Endodermal cell (in vitro differentiated cells): ENCODE measurements at regions not wholly inside any gene's neighbourhood (a gene's known extent, or its start where the extent isn't known, plus 50 kb on each side); places are given as distances from the start of the nearest gene placed in this dataset.
"Not testable (repeated sequence)": the region's sequence is repeated elsewhere in the genome, so short reads cannot be mapped to it uniquely, and the experiment has no call there.

Experiments
- DNase-seq: peaks from one replicate; pipeline ENCODE4 v3.0.0-alpha.2; 2017
- H3K27ac ChIP-seq: 2 replicates; pipeline ENCODE4 v1.5.1; 2013; ENCODE audit warnings: mild to moderate bottlenecking, low read depth, low read length, moderate library complexity
- H3K27me3 ChIP-seq: 2 replicates; pipeline ENCODE4 v1.6.1; 2013; ENCODE audit warnings: mild to moderate bottlenecking, low read length, moderate library complexity; ENCODE audit not compliant: insufficient read depth, control insufficient read depth, poor library complexity, severe bottlenecking
- H3K36me3 ChIP-seq: 2 replicates; pipeline ENCODE4 v1.7.0; 2013; ENCODE audit warnings: mild to moderate bottlenecking, low read length, moderate library complexity; ENCODE audit not compliant: control insufficient read depth, insufficient read depth
- H3K4me1 ChIP-seq: one replicate; pipeline ENCODE4 v1.7.0; 2013; ENCODE audit warnings: low read length; ENCODE audit not compliant: control insufficient read depth, insufficient read depth
- H3K4me3 ChIP-seq: 2 replicates; pipeline ENCODE4 v1.5.1; 2013; ENCODE audit warnings: mild to moderate bottlenecking, low read length, moderate library complexity
- H3K9ac ChIP-seq: 2 replicates; pipeline ENCODE4 v1.6.1; 2013; ENCODE audit warnings: mild to moderate bottlenecking, low read length, moderate library complexity; ENCODE audit not compliant: poor library complexity, severe bottlenecking; ENCODE audit errors: extremely low read depth
- H3K9me3 ChIP-seq: 2 replicates; pipeline ENCODE4 v1.6.1; 2013; ENCODE audit warnings: mild to moderate bottlenecking, low read length, moderate library complexity; ENCODE audit not compliant: control insufficient read depth
- H3K27ac Mint-ChIP-seq: 2 replicates; pipeline ENCODE4 v1.8.0; 2020; ENCODE audit warnings: mixed read lengths
- H3K27me3 Mint-ChIP-seq: 2 replicates; pipeline ENCODE4 v1.8.0; 2021; ENCODE audit warnings: mild to moderate bottlenecking, mixed read lengths; ENCODE audit not compliant: insufficient read depth
- H3K36me3 Mint-ChIP-seq: 2 replicates; pipeline ENCODE4 v1.8.0; 2020; ENCODE audit warnings: low read depth, mixed read lengths
- H3K4me1 Mint-ChIP-seq: 2 replicates; pipeline ENCODE4 v1.8.0; 2020; ENCODE audit warnings: mixed read lengths
- H3K4me3 Mint-ChIP-seq: 2 replicates; pipeline ENCODE4 v1.8.0; 2020; ENCODE audit warnings: mild to moderate bottlenecking, moderate library complexity, mixed read lengths
- H3K9me3 Mint-ChIP-seq: 2 replicates; pipeline ENCODE4 v1.8.0; 2020; ENCODE audit warnings: mild to moderate bottlenecking, mixed read lengths
- WGBS, 2 experiments: methylation state at CpG; one replicate each; pipeline versions ENCODE4 v1.1.5 to v1.1.7; 2013; ENCODE audit warnings: missing lambda C conversion rate in 2 of 2, mixed read lengths in 1 of 2; ENCODE audit not compliant: insufficient coverage in 1 of 2, insufficient read length in 1 of 2; 5-methylcytosine and 5-hydroxymethylcytosine counted together

- not testable (repeated sequence) for H3K36me3 ChIP-seq, H3K36me3 Mint-ChIP-seq, H3K9me3 Mint-ChIP-seq, H3K4me3 ChIP-seq, H3K9me3 ChIP-seq, H3K27ac ChIP-seq, H3K4me1 Mint-ChIP-seq, H3K4me1 ChIP-seq, H3K4me3 Mint-ChIP-seq, H3K9ac ChIP-seq, H3K27me3 ChIP-seq, H3K27me3 Mint-ChIP-seq
- DNase-seq: peak; percentile 88
- 73 to 84% methylated on average over 5 of the region's 5 CpGs for WGBS, 2 experiments
- H3K27ac Mint-ChIP-seq: peak overlapping the region; percentile 76
Measured at GRCh38 chr19:14294974-14295373, 86.3 kb upstream of the ADGRE5 start.

- H3K4me1 ChIP-seq, H3K27me3 Mint-ChIP-seq, H3K4me1 Mint-ChIP-seq, H3K9me3 ChIP-seq, H3K27ac ChIP-seq, H3K4me3 ChIP-seq, H3K36me3 Mint-ChIP-seq, DNase-seq, H3K9me3 Mint-ChIP-seq, H3K27me3 ChIP-seq, H3K9ac ChIP-seq, H3K36me3 ChIP-seq: not testable (repeated sequence)
- WGBS, 2 experiments: 17% methylated on average over 2 of the region's 7 CpGs; no CpG with 5 or more reads in 1 of the 2 experiments
- peak overlapping the region; percentile 79 for H3K27ac Mint-ChIP-seq
- H3K4me3 Mint-ChIP-seq: peak overlapping the region; percentile 61
Measured at GRCh38 chr19:14293816-14294170, 87.5 kb upstream of the ADGRE5 start.

DNA sequence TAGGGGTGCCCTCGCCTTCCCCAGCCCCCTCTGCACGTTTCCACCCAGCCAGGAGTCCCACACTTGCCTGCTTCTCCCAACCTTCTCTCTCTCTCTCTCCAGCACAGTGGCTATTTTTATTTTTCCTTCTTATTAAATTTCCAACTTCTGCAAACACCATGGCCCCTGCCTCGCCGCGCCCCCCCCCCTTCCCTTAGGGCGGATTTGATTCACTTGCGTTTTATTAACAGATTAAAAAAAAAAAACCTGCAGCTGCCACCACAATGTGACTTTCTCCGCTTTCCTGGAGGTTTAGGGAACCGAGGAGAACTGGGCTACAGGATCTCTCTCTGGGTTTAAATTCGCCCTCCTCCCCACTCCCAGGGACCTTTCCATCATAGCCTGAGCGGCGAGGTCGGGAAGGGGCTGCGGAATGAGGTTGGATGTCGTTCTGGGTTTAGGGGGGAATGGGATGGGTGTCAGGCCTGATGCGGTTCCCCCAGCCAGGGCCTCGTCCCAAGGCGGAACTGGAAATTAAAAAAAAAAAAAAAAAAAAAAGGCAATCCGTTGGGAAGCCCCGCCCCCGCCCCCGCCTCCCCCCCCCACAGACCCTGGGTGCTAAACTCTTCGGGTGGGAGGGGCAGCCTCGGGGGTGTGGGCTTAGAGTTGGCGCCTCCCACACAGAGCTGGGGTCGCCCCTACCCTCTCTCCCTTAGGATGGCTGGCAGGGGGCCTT is 87.3 kb upstream of the ADGRL1 start:
- H3K9me3 Mint-ChIP-seq, H3K4me1 ChIP-seq, H3K27ac ChIP-seq, H3K36me3 Mint-ChIP-seq, H3K36me3 ChIP-seq, H3K27me3 ChIP-seq, H3K9me3 ChIP-seq, H3K27me3 Mint-ChIP-seq, H3K9ac ChIP-seq: not testable (repeated sequence)
- H3K4me1 Mint-ChIP-seq: peaks cover 14% of the 10 kb centered on the region
- H3K4me3 ChIP-seq: peak overlapping the region; percentile 72
- H3K4me3 Mint-ChIP-seq: peak overlapping the region; percentile 61
- H3K27ac Mint-ChIP-seq: peak overlapping the region; percentile 87
- 35 to 50% methylated on average over 4 to 15 of the region's 26 CpGs for WGBS, 2 experiments
- DNase-seq: peak; percentile 94

DNA sequence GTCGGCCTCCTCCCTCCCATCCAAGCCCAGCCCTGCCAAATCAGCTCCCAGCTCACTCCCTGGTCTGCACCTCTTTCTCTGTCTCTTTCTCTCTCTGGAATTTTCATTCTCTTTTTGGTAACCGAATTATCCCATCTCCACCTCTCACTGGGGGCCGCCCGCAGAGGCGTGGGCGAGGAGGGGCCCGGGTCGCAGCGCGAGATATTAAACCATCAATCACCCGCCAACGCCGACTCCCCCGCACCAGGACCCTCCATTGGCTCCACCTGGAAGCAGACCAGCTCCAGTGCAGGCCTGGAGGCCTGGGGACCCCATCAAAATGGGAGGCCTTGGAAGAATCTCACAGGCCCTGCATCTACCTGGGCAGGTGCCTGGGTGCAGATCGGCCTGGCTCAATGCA is 83.8 kb upstream of the ADGRL1 start:
- H3K4me3 ChIP-seq, DNase-seq, H3K27ac Mint-ChIP-seq, H3K4me3 Mint-ChIP-seq, H3K27ac ChIP-seq, H3K9me3 Mint-ChIP-seq, H3K9ac ChIP-seq, H3K27me3 ChIP-seq, H3K36me3 Mint-ChIP-seq, H3K4me1 ChIP-seq, H3K36me3 ChIP-seq, H3K27me3 Mint-ChIP-seq, H3K9me3 ChIP-seq: not testable (repeated sequence)
- WGBS, 2 experiments: 95 to 100% methylated on average over 1 to 12 of the region's 15 CpGs
- peaks cover 12% of the 10 kb centered on the region for H3K4me1 Mint-ChIP-seq

- H3K36me3 Mint-ChIP-seq, H3K27ac Mint-ChIP-seq, H3K4me3 ChIP-seq, H3K9ac ChIP-seq, H3K27me3 Mint-ChIP-seq, H3K27ac ChIP-seq, H3K36me3 ChIP-seq, H3K4me1 ChIP-seq, H3K27me3 ChIP-seq, H3K4me3 Mint-ChIP-seq, DNase-seq, H3K9me3 ChIP-seq, H3K9me3 Mint-ChIP-seq: not testable (repeated sequence)
- WGBS, 2 experiments: 80% methylated on average over 2 of the region's 4 CpGs; no CpG with 5 or more reads in 1 of the 2 experiments
- peaks cover 11% of the 10 kb centered on the region for H3K4me1 Mint-ChIP-seq
Measured at GRCh38 chr19:14287837-14288236, 81.9 kb upstream of the ADGRL1 start.

DNA sequence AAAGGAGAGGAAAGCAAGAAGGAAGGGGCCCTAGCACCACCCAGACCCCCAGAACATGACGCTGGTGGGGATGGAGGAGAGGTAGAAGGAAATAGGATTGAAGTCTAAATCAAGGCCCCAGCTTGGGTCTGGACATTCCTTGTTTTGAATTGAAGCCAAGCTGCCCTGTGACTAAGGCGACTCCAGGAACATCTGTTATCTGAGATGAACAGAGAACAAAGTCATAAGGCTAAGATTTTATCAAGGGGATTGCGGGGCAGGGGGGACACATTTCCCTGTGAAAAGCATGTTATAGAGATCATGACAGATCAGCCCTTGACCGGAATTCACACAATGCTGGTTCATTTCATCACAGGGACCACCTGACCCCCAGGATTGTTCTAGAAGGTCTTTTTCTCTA is 80.6 kb upstream of the ADGRL1 start:
- H3K27me3 ChIP-seq, DNase-seq, H3K9ac ChIP-seq, H3K27me3 Mint-ChIP-seq, H3K4me3 ChIP-seq, H3K36me3 ChIP-seq, H3K27ac ChIP-seq, H3K4me1 ChIP-seq, H3K27ac Mint-ChIP-seq, H3K9me3 Mint-ChIP-seq, H3K36me3 Mint-ChIP-seq, H3K4me3 Mint-ChIP-seq, H3K9me3 ChIP-seq: not testable (repeated sequence)
- 91 to 100% methylated on average over 2 to 4 of the region's 4 CpGs for WGBS, 2 experiments
- H3K4me1 Mint-ChIP-seq: peaks cover 10% of the 10 kb centered on the region

GRCh38 chr19:14285726-14286125 is 79.8 kb upstream of the ADGRL1 start:
- not testable (repeated sequence) for H3K9ac ChIP-seq, H3K9me3 Mint-ChIP-seq, H3K27ac Mint-ChIP-seq, H3K27me3 Mint-ChIP-seq, H3K27ac ChIP-seq, H3K4me3 Mint-ChIP-seq, H3K4me3 ChIP-seq, H3K36me3 ChIP-seq, H3K36me3 Mint-ChIP-seq, DNase-seq, H3K27me3 ChIP-seq, H3K4me1 ChIP-seq, H3K9me3 ChIP-seq
- 94 to 97% methylated on average over 6 to 9 of the region's 9 CpGs for WGBS, 2 experiments
- H3K4me1 Mint-ChIP-seq: peaks cover 10% of the 10 kb centered on the region
